GM18873 (cell line): ENCODE measurements at regions not wholly inside any gene's neighbourhood (a gene's known extent, or its start where the extent isn't known, plus 50 kb on each side); places are given as distances from the start of the nearest gene placed in this dataset.

Source experiments
- ATAC-seq: cut with Tn5 transposase; IDR thresholded peaks from one replicate; pipeline ENCODE4 v1.9.1; 2021; ENCODE audit warnings: mild to moderate bottlenecking, moderate library complexity, moderate number of reproducible peaks; ENCODE audit not compliant: unreplicated experiment, low FRiP score

GRCh38 chr20:42020316-42020715, 402.1 kb upstream of the CHD6 start:
- no peak for ATAC-seq

GRCh38 chr20:42018979-42019378, 400.8 kb upstream of the CHD6 start:
- no peak for ATAC-seq

- ATAC-seq: no peak
Observed at GRCh38 chr20:42010090-42010489, 391.9 kb upstream of the CHD6 start.

- ATAC-seq: no peak
Observed at GRCh38 chr20:42007251-42007650, 389.1 kb upstream of the CHD6 start.

GRCh38 chr20:42005211-42005610, 387.0 kb upstream of the CHD6 start:
- ATAC-seq: no peak

GRCh38 chr20:42003380-42003779, 385.2 kb upstream of the CHD6 start:
- no peak for ATAC-seq

- ATAC-seq: no peak
Observed at GRCh38 chr20:41998539-41999341, 380.6 kb upstream of the CHD6 start.

GRCh38 chr20:41996951-41997350, 378.8 kb upstream of the CHD6 start:
- no peak for ATAC-seq

- no peak for ATAC-seq
Observed at GRCh38 chr20:41992481-41992880, 374.3 kb upstream of the CHD6 start.

GRCh38 chr20:41991412-41991811, 373.2 kb upstream of the CHD6 start:
- no peak for ATAC-seq

- no peak for ATAC-seq
Observed at GRCh38 chr20:41989935-41990635, 371.9 kb upstream of the CHD6 start.

GRCh38 chr20:41989039-41989679, 371.0 kb upstream of the CHD6 start:
- ATAC-seq: no peak

- ATAC-seq: no peak
Observed at GRCh38 chr20:41984031-41984430, 365.9 kb upstream of the CHD6 start.

- no peak for ATAC-seq
Observed at GRCh38 chr20:41983159-41983558, 365.0 kb upstream of the CHD6 start.

GRCh38 chr20:41981746-41982145, 363.6 kb upstream of the CHD6 start:
- ATAC-seq: no peak

- no peak for ATAC-seq
Observed at GRCh38 chr20:41978875-41979274, 360.7 kb upstream of the CHD6 start.

GRCh38 chr20:41978246-41978790, 360.1 kb upstream of the CHD6 start:
- no peak for ATAC-seq

GRCh38 chr20:41969656-41970055, 351.5 kb upstream of the CHD6 start:
- ATAC-seq: no peak

- ATAC-seq: no peak
Observed at GRCh38 chr20:41960166-41960565, 342.0 kb upstream of the CHD6 start.

GRCh38 chr20:41958391-41958790, 340.2 kb upstream of the CHD6 start:
- ATAC-seq: no peak
